HepG2 (cell line): ENCODE measurements at regions not wholly inside any gene's neighbourhood (a gene's known extent, or its start where the extent isn't known, plus 50 kb on each side); places are given as distances from the start of the nearest gene placed in this dataset.

Experiments used
- ATAC-seq: fragments of 200-7000 bp; cut with Tn5 transposase; 3 replicates; pipeline ENCODE4 v1.9.1; 2020; ENCODE audit warnings: mild to moderate bottlenecking, moderate library complexity
- BruUV-seq: library from RNA; stranded (reverse); fragments of 400-500 nt; replicated peaks from 2 replicates; lab custom pipeline; 2021; lab: Mats Ljungman, UMichigan
- CTCF ChIA-PET: fragments of 300-600 bp; formaldehyde crosslinking; extraction: SDS; loops from one replicate; lab custom pipeline; 2021; ENCODE audit warnings: low total read pairs, inconsistent platforms, low intra/inter-chr PET ratio; lab: Yijun Ruan, JAX
- POLR2A ChIA-PET: fragments of 350-600 bp; sonication (Branson Sonifier 250); formaldehyde crosslinking; loops from one replicate; lab custom pipeline; 2020; ENCODE audit warnings: antibody characterized with exemption, inconsistent platforms; lab: Yijun Ruan, JAX
- DNase-seq: peaks from one replicate; pipeline ENCODE4 v3.0.0-alpha.2; 2015; ENCODE audit warnings: low spot score
- FAIRE-seq: peaks from 3 replicates; lab custom pipeline; 2011; peaks lifted over from hg19 to GRCh38; lab: Jason Lieb, UNC
- H2AFZ ChIP-seq: one replicate; pipeline ENCODE4 v1.6.1; 2011; ENCODE audit warnings: low read length, inconsistent platforms
- H3K27ac ChIP-seq: fragments of 300-600 bp; 3 replicates; pipeline ENCODE4 v1.8.0; 2011; ENCODE audit warnings: mixed run types, mild to moderate bottlenecking, mixed read lengths, low read length, inconsistent platforms; ENCODE audit not compliant: insufficient read depth; ENCODE audit errors: extremely low read length
- H3K27me3 ChIP-seq, 2 experiments: fragments of 200-600 bp in 1 of 2; 2 replicates in 1 of 2; 3 replicates in 1 of 2; pipeline versions ENCODE4 v1.6.0 to v1.8.0; 2011; ENCODE audit warnings: low read length in 2 of 2, mild to moderate bottlenecking in 2 of 2, moderate library complexity in 2 of 2, inconsistent platforms in 1 of 2; ENCODE audit not compliant: insufficient read depth in 2 of 2, control insufficient read depth in 1 of 2
- H3K36me3 ChIP-seq, 2 experiments: fragments of 200-600 bp in 1 of 2; replicated peaks in 1 of 2; 2 replicates in 1 of 2; 3 replicates in 1 of 2; pipeline versions ENCODE4 v1.5.1 to v1.8.0; 2011; ENCODE audit warnings: low read length in 2 of 2, inconsistent platforms in 1 of 2; ENCODE audit not compliant: insufficient read depth in 2 of 2, control insufficient read depth in 1 of 2
- H3K4me1 ChIP-seq: 2 replicates; pipeline ENCODE4 v1.5.1; 2012; ENCODE audit warnings: low read length, inconsistent platforms; ENCODE audit not compliant: insufficient read depth
- H3K4me2 ChIP-seq: 2 replicates; pipeline ENCODE4 v1.6.0; 2011; ENCODE audit warnings: low read depth, low read length, inconsistent platforms
- H3K4me3 ChIP-seq, 3 experiments: fragments of 200-600 bp in 1 of 3; sonication (generic), shearing (Covaris generic) in 1 of 3; replicated peaks in 1 of 3; 2 replicates each; pipeline ENCODE4 v1.5.1; 2011 to 2016; ENCODE audit warnings: low read length in 3 of 3, inconsistent platforms in 2 of 3, low read depth in 2 of 3, mild to moderate bottlenecking in 2 of 3, control low read depth in 1 of 3, mixed read lengths in 1 of 3; ENCODE audit not compliant: insufficient read depth in 1 of 3
- H3K79me2 ChIP-seq: one replicate; pipeline ENCODE4 v1.6.1; 2011; ENCODE audit warnings: low read length, inconsistent platforms; ENCODE audit not compliant: insufficient read depth
- H3K9ac ChIP-seq: 2 replicates; pipeline ENCODE4 v1.6.0; 2011; ENCODE audit warnings: mild to moderate bottlenecking, low read depth, low read length, inconsistent platforms; ENCODE audit not compliant: insufficient read depth
- H3K9me3 ChIP-seq: 2 replicates; pipeline ENCODE4 v1.5.1; 2012; ENCODE audit warnings: mild to moderate bottlenecking, low read length
- H4K20me1 ChIP-seq: 2 replicates; pipeline ENCODE4 v1.6.0; 2011; ENCODE audit warnings: inconsistent platforms, mild to moderate bottlenecking, low read length, moderate library complexity; ENCODE audit not compliant: insufficient read depth
- ARNT2 ChIP-seq: sonication (generic); formaldehyde crosslinking; IDR thresholded peaks from 2 replicates; pipeline ENCODE4 v1.8.0; 2022; ENCODE audit warnings: mild to moderate bottlenecking, low read depth, missing genetic modification reagents, moderate library complexity
- HIC2 ChIP-seq: sonication (generic); formaldehyde crosslinking; IDR thresholded peaks from 2 replicates; pipeline ENCODE4 v1.9.0; 2022; ENCODE audit warnings: low read depth, missing genetic modification reagents
- ZBTB7A ChIP-seq: sonication (generic); formaldehyde crosslinking; IDR thresholded peaks from 2 replicates; pipeline ENCODE4 v1.8.0; 2022; ENCODE audit warnings: mild to moderate bottlenecking, missing genetic modification reagents
- ZFP36L1 ChIP-seq: sonication (generic); formaldehyde crosslinking; IDR thresholded peaks from 2 replicates; pipeline ENCODE4 v1.8.0; 2022; ENCODE audit warnings: mild to moderate bottlenecking, missing genetic modification reagents, moderate library complexity
- ZNF230 ChIP-seq: sonication (generic); formaldehyde crosslinking; IDR thresholded peaks from 2 replicates; pipeline ENCODE4 v1.4.0; 2020; ENCODE audit warnings: mild to moderate bottlenecking, missing genetic modification reagents
- ZNF256 ChIP-seq: sonication (generic); formaldehyde crosslinking; conservative IDR thresholded peaks from 2 replicates; pipeline ENCODE4 v1.4.0; 2020; ENCODE audit warnings: missing genetic modification reagents
- WGBS: methylation state at CpG from one replicate; pipeline ENCODE4 v1.1.6; 2017; ENCODE audit warnings: low lambda C conversion rate; 5-methylcytosine and 5-hydroxymethylcytosine counted together
- in situ Hi-C: cut with HindIII; loops from 2 replicates; pipeline ENCODE4 v1.10.0; 2017; ENCODE audit warnings: low pct_unique_long_range_greater_than_20kb; ENCODE audit not compliant: extremely low pct_ligation_motif_present
- intact Hi-C: fragments of 100-400 bp; cut with micrococcal nuclease; formaldehyde crosslinking; loops from one replicate; pipeline ENCODE4 v1.10.0; 2022; ENCODE audit not compliant: unreplicated experiment
- TF ChIP-seq, protein P1 (sequence below): sonication (generic); IDR thresholded peaks from 2 replicates; pipeline ENCODE4 v1.6.1; 2016; ENCODE audit warnings: low read depth, borderline replicate concordance

GRCh38 chr9:120197605-120198004 lies 382.4 kb downstream of the CDK5RAP2 start:
- 51% methylated on average over 12 of the region's 12 CpGs for WGBS
- no TSS peak for BruUV-seq
- ChIA-PET CTCF (no interaction called here), POLR2A (no interaction called here)
- no peaks in the 10 kb centered on the region for H3K79me2 ChIP-seq
- ATAC-seq (no peak), DNase-seq (no peak), FAIRE-seq (no peak)
- H3K4me3 ChIP-seq = no peak overlapping the region
- in situ Hi-C loops (no loop called here), intact Hi-C loops (no loop called here)
- H3K4me1 ChIP-seq = no peaks in the 10 kb centered on the region
- no peak for TF ChIP-seq HIC2 (CRISPR knock-in tag)
- TF ChIP-seq ZNF230 (CRISPR knock-in tag) = no peak
- TF ChIP-seq ARNT2 (CRISPR knock-in tag) = no peak
- TF ChIP-seq ZBTB7A (CRISPR knock-in tag) = no peak
- H3K9ac ChIP-seq = no peak overlapping the region
- no peaks in the 10 kb centered on the region for H3K36me3 ChIP-seq
- H3K9me3 ChIP-seq = no peaks in the 10 kb centered on the region
- H2AFZ ChIP-seq = no peak overlapping the region
- H4K20me1 ChIP-seq = no peaks in the 10 kb centered on the region
- no peak overlapping the region for H3K27ac ChIP-seq
- no peak overlapping the region for H3K4me2 ChIP-seq
- no peaks in the 10 kb centered on the region for H3K27me3 ChIP-seq

DNA sequence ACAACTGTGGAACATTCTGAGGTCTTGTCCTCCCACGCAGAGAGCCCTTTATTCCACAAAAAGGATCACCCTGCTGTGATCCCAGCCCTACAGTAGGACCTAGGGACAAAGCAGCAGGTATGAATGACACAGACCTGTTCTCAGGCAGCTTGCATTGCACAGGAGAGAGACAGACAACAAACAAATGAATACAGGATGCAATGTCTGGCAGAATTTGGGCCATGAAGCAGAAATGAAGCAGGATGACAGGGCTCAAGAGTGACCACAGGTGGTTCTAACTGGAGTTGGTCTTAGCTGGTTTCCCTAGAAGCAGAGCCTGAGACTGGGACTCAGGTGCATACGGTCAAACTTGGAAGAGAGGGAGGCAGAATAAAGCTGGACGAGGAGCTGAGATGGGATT lies 388.8 kb downstream of the CDK5RAP2 start:
- no peak for FAIRE-seq
- Histone ChIP-seq H4K20me1 (no peaks in the 10 kb centered on the region), H3K27me3 (no peaks in the 10 kb centered on the region), H3K9me3 (no peaks in the 10 kb centered on the region), H3K36me3 (no peaks in the 10 kb centered on the region), H3K79me2 (no peaks in the 10 kb centered on the region), H2AFZ (no peak overlapping the region), H3K9ac (no peak overlapping the region), H3K27ac (no peak overlapping the region), H3K4me1 (no peaks in the 10 kb centered on the region), H3K4me3 (no peak overlapping the region), H3K4me2 (no peak overlapping the region)
- no TSS peak for BruUV-seq
- DNase-seq = no peak
- in situ Hi-C loops (no loop called here), intact Hi-C loops (no loop called here)
- WGBS = 39% methylated on average over 3 of the region's 3 CpGs
- POLR2A ChIA-PET = no interaction called here
- no peak for ATAC-seq
- CTCF ChIA-PET = no interaction called here
- no peak for TF ChIP-seq ZNF256
- TF ChIP-seq, protein P1, sequence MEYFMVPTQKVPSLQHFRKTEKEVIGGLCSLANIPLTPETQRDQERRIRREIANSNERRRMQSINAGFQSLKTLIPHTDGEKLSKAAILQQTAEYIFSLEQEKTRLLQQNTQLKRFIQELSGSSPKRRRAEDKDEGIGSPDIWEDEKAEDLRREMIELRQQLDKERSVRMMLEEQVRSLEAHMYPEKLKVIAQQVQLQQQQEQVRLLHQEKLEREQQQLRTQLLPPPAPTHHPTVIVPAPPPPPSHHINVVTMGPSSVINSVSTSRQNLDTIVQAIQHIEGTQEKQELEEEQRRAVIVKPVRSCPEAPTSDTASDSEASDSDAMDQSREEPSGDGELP = no peak
- TF ChIP-seq ZFP36L1 (CRISPR knock-in tag) = no peak
